Fibroblast of lung (primary cell): ENCODE measurements at regions not wholly inside any gene's neighbourhood (a gene's known extent, or its start where the extent isn't known, plus 50 kb on each side); places are given as distances from the start of the nearest gene placed in this dataset.

ENCODE experiments used
- EZH2 ChIP-seq: IDR thresholded peaks from 2 replicates; pipeline ENCODE4 v1.5.1; 2012; ENCODE audit warnings: low read length, control low read depth, mild to moderate bottlenecking; ENCODE audit errors: missing control alignments
- TF ChIP-seq, protein P1 (sequence below), 2 donors: IDR thresholded peaks in 1 of 2; conservative IDR thresholded peaks in 1 of 2; 1 replicate in 1 of 2; 2 replicates in 1 of 2; pipeline ENCODE4 v1.5.1; 2011 to 2012; ENCODE audit warnings: low read length in 2 of 2, control low read depth in 1 of 2, inconsistent platforms in 1 of 2, low read depth in 1 of 2, mild to moderate bottlenecking in 1 of 2

DNA sequence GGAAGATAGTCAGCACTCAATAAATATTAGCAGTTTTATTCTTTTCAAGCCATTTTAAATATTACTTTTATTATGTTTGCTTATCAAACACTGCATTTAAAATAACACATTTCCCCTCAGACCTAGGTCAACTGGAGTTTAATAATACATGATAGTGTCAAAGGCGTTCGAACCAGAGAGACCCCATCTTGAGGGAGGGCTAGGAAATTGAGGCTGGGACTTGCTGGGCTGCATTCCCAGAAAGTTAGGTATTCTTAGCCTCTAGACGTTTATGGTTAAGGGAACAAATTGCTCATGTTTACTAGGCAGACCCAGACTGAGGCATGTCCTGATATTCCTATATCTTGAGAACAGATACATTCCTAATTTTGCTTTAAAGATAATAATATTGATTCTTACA is 426.5 kb downstream of the METTL4 start:
- TF ChIP-seq, protein P1, sequence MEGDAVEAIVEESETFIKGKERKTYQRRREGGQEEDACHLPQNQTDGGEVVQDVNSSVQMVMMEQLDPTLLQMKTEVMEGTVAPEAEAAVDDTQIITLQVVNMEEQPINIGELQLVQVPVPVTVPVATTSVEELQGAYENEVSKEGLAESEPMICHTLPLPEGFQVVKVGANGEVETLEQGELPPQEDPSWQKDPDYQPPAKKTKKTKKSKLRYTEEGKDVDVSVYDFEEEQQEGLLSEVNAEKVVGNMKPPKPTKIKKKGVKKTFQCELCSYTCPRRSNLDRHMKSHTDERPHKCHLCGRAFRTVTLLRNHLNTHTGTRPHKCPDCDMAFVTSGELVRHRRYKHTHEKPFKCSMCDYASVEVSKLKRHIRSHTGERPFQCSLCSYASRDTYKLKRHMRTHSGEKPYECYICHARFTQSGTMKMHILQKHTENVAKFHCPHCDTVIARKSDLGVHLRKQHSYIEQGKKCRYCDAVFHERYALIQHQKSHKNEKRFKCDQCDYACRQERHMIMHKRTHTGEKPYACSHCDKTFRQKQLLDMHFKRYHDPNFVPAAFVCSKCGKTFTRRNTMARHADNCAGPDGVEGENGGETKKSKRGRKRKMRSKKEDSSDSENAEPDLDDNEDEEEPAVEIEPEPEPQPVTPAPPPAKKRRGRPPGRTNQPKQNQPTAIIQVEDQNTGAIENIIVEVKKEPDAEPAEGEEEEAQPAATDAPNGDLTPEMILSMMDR (conservative IDR thresholded peaks at IDR 0.05 in 1 of 2, IDR thresholded peaks at IDR 0.05 in 1 of 2; ENCODE audit: low read depth in 1 of 2, low read length in 2 of 2) = no peak
- TF ChIP-seq EZH2 = no peak
